HEK293T (cell line): ENCODE measurements at regions not wholly inside any gene's neighbourhood (a gene's known extent, or its start where the extent isn't known, plus 50 kb on each side); places are given as distances from the start of the nearest gene placed in this dataset.

Source experiments
- CTCF ChIA-PET: fragments of 350-600 bp; formaldehyde crosslinking; extraction: SDS; loops from one replicate; lab custom pipeline; 2021; ENCODE audit warnings: antibody characterized with exemption, inconsistent platforms; lab: Yijun Ruan, JAX
- POLR2A ChIA-PET: fragments of 350-600 bp; formaldehyde crosslinking; extraction: SDS; loops from one replicate; lab custom pipeline; 2020; ENCODE audit warnings: antibody characterized with exemption, inconsistent platforms; lab: Yijun Ruan, JAX
- DNase-seq: peaks from one replicate; pipeline ENCODE4 v3.0.0; 2012; ENCODE audit warnings: mixed read lengths; ENCODE audit errors: extremely low spot score
- ARNT ChIP-seq: fragments of 450-650 bp; IDR thresholded peaks from 2 replicates; pipeline ENCODE4 v1.6.1; 2017; ENCODE audit warnings: mild to moderate bottlenecking
- BHLHE40 ChIP-seq: fragments of 450-650 bp; IDR thresholded peaks from 2 replicates; pipeline ENCODE4 v1.6.1; 2016; ENCODE audit warnings: mild to moderate bottlenecking, moderate library complexity, borderline replicate concordance
- CTBP1 ChIP-seq: fragments of 450-650 bp; IDR thresholded peaks from 2 replicates; pipeline ENCODE4 v1.6.1; 2016; ENCODE audit warnings: borderline replicate concordance
- ELF4 ChIP-seq: fragments of 450-650 bp; IDR thresholded peaks from 2 replicates; pipeline ENCODE4 v1.6.1; 2017; ENCODE audit warnings: antibody characterized with exemption
- FOXA1 ChIP-seq: fragments of 450-650 bp; IDR thresholded peaks from 2 replicates; pipeline ENCODE4 v1.6.1; 2016; ENCODE audit warnings: mild to moderate bottlenecking
- FOXK2 ChIP-seq: fragments of 450-650 bp; IDR thresholded peaks from 2 replicates; pipeline ENCODE4 v1.6.1; 2016; ENCODE audit warnings: mild to moderate bottlenecking
- FOXM1 ChIP-seq: fragments of 450-650 bp; IDR thresholded peaks from 2 replicates; pipeline ENCODE4 v1.6.1; 2017; ENCODE audit warnings: mild to moderate bottlenecking, borderline replicate concordance
- HDGF ChIP-seq: fragments of 450-650 bp; IDR thresholded peaks from 2 replicates; pipeline ENCODE4 v1.6.1; 2017; ENCODE audit warnings: antibody characterized with exemption, borderline replicate concordance
- L3MBTL2 ChIP-seq: fragments of 450-650 bp; conservative IDR thresholded peaks from 2 replicates; pipeline ENCODE4 v1.6.1; 2016; ENCODE audit warnings: mild to moderate bottlenecking
- LEF1 ChIP-seq: fragments of 450-650 bp; IDR thresholded peaks from 2 replicates; pipeline ENCODE4 v1.6.1; 2017; ENCODE audit warnings: mild to moderate bottlenecking, borderline replicate concordance
- NFRKB ChIP-seq: fragments of 450-650 bp; IDR thresholded peaks from 2 replicates; pipeline ENCODE4 v1.6.1; 2016; ENCODE audit warnings: mild to moderate bottlenecking, moderate library complexity
- PKNOX1 ChIP-seq: fragments of 450-650 bp; IDR thresholded peaks from 2 replicates; pipeline ENCODE4 v1.6.1; 2016
- SP1 ChIP-seq: fragments of 450-650 bp; IDR thresholded peaks from 2 replicates; pipeline ENCODE4 v1.6.1; 2017
- SUZ12 ChIP-seq: fragments of 450-650 bp; IDR thresholded peaks from 2 replicates; pipeline ENCODE4 v1.6.1; 2016; ENCODE audit warnings: mild to moderate bottlenecking
- TARDBP ChIP-seq: fragments of 450-650 bp; IDR thresholded peaks from 2 replicates; pipeline ENCODE4 v1.6.1; 2016
- ZNF384 ChIP-seq: fragments of 450-650 bp; IDR thresholded peaks from 2 replicates; pipeline ENCODE4 v1.6.1; 2016

DNA sequence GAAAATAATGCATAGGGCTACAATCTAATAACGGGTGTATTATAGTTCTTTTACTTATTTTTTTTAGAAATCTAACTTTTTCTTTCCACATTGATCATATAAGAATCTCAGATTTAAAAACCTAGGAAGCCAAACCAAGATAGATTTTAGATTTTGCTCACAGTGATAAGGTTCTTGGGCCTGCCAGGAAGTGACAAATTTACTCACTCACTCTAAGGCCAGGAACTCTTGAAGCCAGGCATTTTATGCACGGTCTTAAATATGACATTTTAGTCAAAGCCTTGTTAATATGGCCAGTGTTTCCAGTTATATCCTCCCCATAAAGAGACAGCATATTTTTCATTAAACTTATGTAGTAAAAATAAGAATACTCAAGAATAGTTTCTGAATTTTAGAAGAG, 271.4 kb downstream of the SQOR start:
- TF ChIP-seq TARDBP (no peak), ARNT (no peak), FOXA1 (no peak), PKNOX1 (no peak), FOXM1 (no peak), HDGF (no peak), ELF4 (no peak), SUZ12 (no peak), SP1 (no peak), LEF1 (no peak), CTBP1 (no peak)
- no peak for DNase-seq
- POLR2A ChIA-PET: no interaction called here
- CTCF ChIA-PET: no interaction called here

- ChIA-PET POLR2A (no interaction called here), CTCF (no interaction called here)
- TF ChIP-seq CTBP1 (no peak), FOXM1 (no peak), HDGF (no peak), ARNT (no peak), BHLHE40 (no peak), SUZ12 (no peak), SP1 (no peak), FOXK2 (no peak), FOXA1 (no peak), ZNF384 (no peak), L3MBTL2 (no peak), TARDBP (no peak), ELF4 (no peak), PKNOX1 (no peak), LEF1 (no peak), NFRKB (no peak)
- no peak for DNase-seq
These were observed 275.8 kb downstream of the SQOR start for GRCh38 chr15:45910671-45911070.

DNA sequence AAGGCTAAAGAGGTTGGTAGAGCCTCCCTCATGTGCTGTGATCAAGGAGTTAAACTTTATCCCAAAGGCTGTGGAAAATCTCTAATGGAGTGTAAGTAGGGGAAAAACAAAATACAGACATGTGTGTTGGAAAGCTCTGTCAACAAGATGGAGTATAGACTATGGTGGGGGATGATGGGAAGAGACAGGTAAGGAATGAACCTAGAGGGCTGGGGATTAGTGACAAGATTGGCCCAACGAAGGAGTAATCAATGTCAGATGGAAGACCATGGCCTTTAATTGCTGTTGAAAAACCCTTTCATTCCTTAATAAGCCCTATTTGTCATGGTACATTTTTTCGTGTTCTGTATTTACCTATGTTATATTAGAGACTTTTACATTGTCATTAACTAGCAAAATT, 278.6 kb downstream of the SQOR start:
- ChIA-PET POLR2A (no interaction called here), CTCF (no interaction called here)
- no peak for TF ChIP-seq FOXK2
- TF ChIP-seq SUZ12: no peak
- no peak for TF ChIP-seq SP1
- TF ChIP-seq PKNOX1: no peak
- no peak for TF ChIP-seq BHLHE40
- TF ChIP-seq LEF1: no peak
- no peak for TF ChIP-seq NFRKB
- TF ChIP-seq TARDBP: no peak
- no peak for TF ChIP-seq FOXM1
- TF ChIP-seq ZNF384: no peak
- no peak for TF ChIP-seq CTBP1
- no peak for TF ChIP-seq L3MBTL2
- no peak for DNase-seq

DNA sequence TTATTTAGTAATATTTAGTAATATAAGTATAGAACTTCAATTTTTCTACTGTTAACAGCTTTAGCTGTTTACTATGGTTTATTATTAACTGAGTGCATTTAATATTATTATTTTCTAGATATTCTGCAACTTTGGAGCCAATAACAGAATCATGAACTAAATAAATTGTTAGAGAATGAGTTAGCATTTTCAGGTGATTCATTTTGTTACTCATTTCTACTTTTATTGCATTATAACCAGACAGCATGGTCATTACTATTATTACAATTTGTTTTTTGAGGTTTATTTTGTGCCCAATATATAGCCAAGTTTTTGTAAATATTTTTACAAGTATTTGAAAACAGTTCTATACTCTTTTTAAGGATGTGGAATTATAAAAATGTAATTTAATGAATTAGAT, 279.6 kb downstream of the SQOR start:
- CTCF ChIA-PET: no interaction called here
- POLR2A ChIA-PET: no interaction called here
- no peak for TF ChIP-seq HDGF
- TF ChIP-seq FOXA1: no peak
- no peak for TF ChIP-seq SP1
- TF ChIP-seq BHLHE40: no peak
- no peak for DNase-seq

DNA sequence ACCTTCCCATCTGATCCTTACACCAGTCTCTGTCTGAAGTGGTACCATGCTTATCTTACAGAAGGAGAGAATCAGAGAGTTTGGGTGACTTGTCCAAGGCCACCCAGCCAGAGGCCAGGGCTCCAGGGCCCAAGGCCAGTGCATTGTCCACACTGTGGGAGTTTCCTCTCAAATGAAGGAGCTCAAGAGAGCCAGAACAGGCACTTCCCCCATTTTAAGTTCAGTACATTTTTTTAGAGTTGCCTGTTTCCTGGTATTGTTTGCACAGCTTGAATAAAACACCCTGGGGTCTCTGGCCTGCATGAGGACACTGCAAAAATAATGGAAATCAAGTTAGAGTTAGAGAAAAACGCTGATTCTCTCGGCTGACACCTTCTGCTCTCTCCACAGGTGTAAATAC, 284.0 kb downstream of the SQOR start:
- TF ChIP-seq LEF1 (no peak), HDGF (no peak), PKNOX1 (no peak)
- ChIA-PET CTCF (no interaction called here), POLR2A (no interaction called here)
- no peak for DNase-seq

- CTCF ChIA-PET: no interaction called here
- POLR2A ChIA-PET: no interaction called here
- DNase-seq: no peak
- TF ChIP-seq NFRKB (no peak), HDGF (no peak), CTBP1 (no peak), BHLHE40 (no peak), LEF1 (no peak), PKNOX1 (no peak), FOXA1 (no peak), TARDBP (no peak), ARNT (no peak), L3MBTL2 (no peak), SP1 (no peak), FOXM1 (no peak), ZNF384 (no peak), FOXK2 (no peak), SUZ12 (no peak), ELF4 (no peak)
These were observed 285.0 kb downstream of the SQOR start for GRCh38 chr15:45919806-45920205.
